ENCODE measurements at regions not wholly inside any gene's neighbourhood (a gene's known extent, or its start where the extent isn't known, plus 50 kb on each side); places are given as distances from the start of the nearest gene placed in this dataset.

DNA sequence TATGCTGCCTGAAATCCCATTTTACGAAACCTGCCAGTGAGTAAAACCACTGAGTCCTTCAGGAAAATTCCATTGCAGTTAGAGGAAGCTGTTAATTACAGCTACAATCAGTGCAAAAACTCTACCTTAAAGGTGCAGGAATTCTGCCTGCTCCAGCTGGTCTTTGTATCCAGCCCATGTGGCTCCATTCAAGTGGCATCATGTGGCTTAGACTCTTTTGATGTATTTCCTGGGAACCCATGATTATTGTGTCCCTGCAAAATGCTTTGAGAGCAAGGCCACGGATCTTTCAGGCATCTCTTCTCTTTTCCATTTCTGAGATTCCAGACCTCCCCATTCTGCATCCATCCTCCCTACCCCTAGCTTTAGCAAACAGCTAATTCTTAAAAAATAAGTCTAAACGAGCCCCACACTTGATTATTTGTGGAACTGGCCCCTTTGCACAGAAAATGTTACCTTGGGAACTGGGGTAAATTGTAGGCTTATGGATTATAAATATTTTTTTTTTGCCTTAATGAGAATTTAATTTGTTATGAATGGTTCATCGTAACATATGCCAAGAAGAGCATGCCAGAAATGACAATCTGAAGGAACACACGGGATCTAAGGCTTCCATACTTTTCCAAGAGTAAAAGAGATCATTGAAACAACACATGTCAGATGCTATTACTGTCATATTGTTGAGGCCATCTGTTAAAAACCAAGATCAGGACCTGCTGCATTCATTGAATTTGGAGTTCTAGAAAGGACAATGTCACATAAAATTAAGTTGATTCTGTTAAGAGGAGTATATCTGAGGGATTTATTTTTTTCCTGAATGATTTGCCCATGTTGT lies 144.6 kb downstream of the TPH2 start:
- no peak for DNase-seq (ENCODE audit: low read depth)
- H3K4me3 ChIP-seq (ENCODE audit: low read depth, low read length) = no peak overlapping the region
- TF ChIP-seq, protein P1, sequence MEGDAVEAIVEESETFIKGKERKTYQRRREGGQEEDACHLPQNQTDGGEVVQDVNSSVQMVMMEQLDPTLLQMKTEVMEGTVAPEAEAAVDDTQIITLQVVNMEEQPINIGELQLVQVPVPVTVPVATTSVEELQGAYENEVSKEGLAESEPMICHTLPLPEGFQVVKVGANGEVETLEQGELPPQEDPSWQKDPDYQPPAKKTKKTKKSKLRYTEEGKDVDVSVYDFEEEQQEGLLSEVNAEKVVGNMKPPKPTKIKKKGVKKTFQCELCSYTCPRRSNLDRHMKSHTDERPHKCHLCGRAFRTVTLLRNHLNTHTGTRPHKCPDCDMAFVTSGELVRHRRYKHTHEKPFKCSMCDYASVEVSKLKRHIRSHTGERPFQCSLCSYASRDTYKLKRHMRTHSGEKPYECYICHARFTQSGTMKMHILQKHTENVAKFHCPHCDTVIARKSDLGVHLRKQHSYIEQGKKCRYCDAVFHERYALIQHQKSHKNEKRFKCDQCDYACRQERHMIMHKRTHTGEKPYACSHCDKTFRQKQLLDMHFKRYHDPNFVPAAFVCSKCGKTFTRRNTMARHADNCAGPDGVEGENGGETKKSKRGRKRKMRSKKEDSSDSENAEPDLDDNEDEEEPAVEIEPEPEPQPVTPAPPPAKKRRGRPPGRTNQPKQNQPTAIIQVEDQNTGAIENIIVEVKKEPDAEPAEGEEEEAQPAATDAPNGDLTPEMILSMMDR (IDR thresholded peaks at IDR 0.05; ENCODE audit: low read depth, low read length, missing control alignments) = no peak
- in situ Hi-C loops (cut with HindIII; ENCODE audit: low sequenced_read_pairs) = no loop called here

DNA sequence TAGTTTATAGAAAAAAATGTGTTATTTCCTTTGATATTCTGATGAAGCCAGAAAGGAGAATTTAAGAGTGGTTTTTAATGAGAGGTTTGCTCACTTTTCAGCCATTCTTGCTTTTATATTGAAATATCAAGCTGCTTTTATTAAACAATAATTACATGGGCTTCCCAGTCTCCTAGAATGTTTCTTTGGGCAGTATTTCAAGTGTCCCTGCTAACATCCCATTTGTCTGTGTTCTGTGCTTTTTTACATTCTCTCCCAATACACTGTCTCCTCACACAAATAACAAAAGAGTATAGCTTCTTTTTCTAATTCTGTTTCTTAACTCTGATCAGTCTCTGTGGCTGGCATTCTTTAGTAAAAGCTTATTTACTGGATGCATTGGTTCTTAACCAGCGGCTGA lies 145.4 kb downstream of the TPH2 start:
- H3K4me3 ChIP-seq (ENCODE audit: low read depth, low read length) = no peak overlapping the region
- in situ Hi-C loops (cut with HindIII; ENCODE audit: low sequenced_read_pairs) = no loop called here
- no peak for DNase-seq (ENCODE audit: low read depth)
- TF ChIP-seq, protein P1 (IDR thresholded peaks at IDR 0.05; ENCODE audit: low read depth, low read length, missing control alignments) = no peak

DNA sequence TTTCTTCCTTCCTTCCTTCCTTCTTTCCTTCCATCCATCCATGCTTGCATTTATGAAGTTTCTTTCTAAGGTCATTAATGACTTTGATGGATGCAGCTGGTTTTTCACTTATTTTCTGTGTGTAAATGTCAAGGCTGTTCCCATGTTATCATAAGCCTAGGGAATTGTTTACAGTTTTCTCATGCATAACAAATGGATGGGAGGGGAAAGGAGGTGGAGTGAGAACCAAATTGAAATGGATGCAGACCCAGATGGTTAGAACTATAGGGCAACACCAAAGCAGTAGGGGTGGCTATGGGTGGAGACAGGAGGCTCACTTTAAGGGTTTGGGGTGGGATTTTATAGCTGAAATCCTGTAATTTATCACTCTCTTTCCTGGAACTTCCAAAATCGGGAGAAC lies 146.2 kb downstream of the TPH2 start:
- H3K4me3 ChIP-seq (ENCODE audit: low read depth, low read length) = no peak overlapping the region
- TF ChIP-seq, protein P1 (IDR thresholded peaks at IDR 0.05; ENCODE audit: low read depth, low read length, missing control alignments) = no peak

DNA sequence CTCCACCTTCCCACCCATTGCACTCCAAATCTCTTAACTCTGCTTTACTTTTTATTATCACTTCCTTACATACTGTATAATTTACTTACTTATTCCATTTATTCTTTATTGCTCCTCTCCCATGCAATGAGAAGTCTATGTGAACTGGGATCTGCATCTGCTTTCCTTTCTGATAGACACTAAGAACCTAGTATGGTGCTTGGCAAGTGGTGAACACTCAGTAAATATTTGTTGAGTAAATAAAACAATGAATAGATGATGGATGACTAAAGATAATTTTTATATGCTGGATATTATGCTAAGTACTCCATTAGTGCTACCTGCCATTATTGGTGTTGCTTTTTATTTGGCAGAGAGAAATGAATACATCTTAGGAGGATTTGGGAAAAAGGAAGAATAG lies 151.0 kb downstream of the TPH2 start:
- TF ChIP-seq, protein P1 (IDR thresholded peaks at IDR 0.05; ENCODE audit: low read depth, low read length, missing control alignments) = no peak
- no peak for DNase-seq (ENCODE audit: low read depth)
- in situ Hi-C loops (cut with HindIII; ENCODE audit: low sequenced_read_pairs) = no loop called here
- no peak overlapping the region for H3K4me3 ChIP-seq (ENCODE audit: low read depth, low read length)

More for the DNA sequence above, 146.2 kb downstream of the TPH2 start:
- in situ Hi-C loops (cut with HindIII; ENCODE audit: low sequenced_read_pairs) = no loop called here
- no peak for DNase-seq (ENCODE audit: low read depth)

DNA sequence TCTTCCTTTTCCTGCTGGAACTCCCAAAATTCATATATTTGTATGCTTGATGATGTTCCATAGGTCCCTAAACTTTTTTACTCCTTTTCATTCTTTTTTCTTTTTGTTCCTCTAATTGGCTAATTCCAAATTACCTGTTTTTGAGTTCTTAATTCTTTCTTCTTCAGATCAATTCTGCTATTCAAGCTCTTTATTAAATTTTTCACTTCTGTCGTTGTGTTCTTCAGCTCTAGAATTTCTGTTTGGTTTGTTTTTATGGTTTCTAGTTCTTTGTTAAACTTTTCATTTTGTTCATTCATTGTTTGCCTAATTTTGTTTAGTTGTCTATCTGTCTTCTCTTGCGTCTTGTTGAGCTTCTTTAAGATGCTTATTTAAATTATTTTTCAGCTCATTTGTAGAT lies 154.8 kb downstream of the TPH2 start:
- no peak overlapping the region for H3K4me3 ChIP-seq (ENCODE audit: low read depth, low read length)
- DNase-seq (ENCODE audit: low read depth) = no peak
- TF ChIP-seq, protein P1 (IDR thresholded peaks at IDR 0.05; ENCODE audit: low read depth, low read length, missing control alignments) = no peak
- in situ Hi-C loops (cut with HindIII; ENCODE audit: low sequenced_read_pairs) = no loop called here

DNA sequence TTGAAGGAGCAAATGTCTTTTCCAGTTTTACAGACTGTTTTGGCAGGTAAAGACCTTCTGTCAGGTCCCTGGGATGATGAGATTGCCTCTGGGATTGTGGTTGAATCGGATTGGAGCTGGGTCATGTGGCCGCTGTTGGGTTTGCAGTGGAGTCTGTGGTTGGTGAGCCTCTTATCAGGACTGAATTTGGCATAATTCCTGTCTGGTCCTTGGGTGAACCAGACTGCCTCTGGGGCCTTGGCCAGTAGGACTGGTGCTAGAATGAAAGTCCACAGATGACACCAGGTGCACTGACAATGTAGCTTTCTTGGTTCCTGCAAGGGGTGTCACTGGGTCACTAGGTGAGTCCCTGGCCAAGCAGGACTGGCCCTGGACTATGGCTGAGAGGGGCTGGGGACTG lies 155.3 kb downstream of the TPH2 start:
- DNase-seq (ENCODE audit: low read depth) = no peak
- TF ChIP-seq, protein P1 (IDR thresholded peaks at IDR 0.05; ENCODE audit: low read depth, low read length, missing control alignments) = no peak
- in situ Hi-C loops (cut with HindIII; ENCODE audit: low sequenced_read_pairs) = no loop called here
- H3K4me3 ChIP-seq (ENCODE audit: low read depth, low read length) = no peak overlapping the region
